HepG2 (cell line): ENCODE measurements at regions not wholly inside any gene's neighbourhood (a gene's known extent, or its start where the extent isn't known, plus 50 kb on each side); places are given as distances from the start of the nearest gene placed in this dataset.

Source experiments
- ATAC-seq: fragments of 200-7000 bp; cut with Tn5 transposase; 3 replicates; pipeline ENCODE4 v1.9.1; 2020; ENCODE audit warnings: mild to moderate bottlenecking, moderate library complexity
- BruUV-seq: library from RNA; stranded (reverse); fragments of 400-500 nt; replicated peaks from 2 replicates; lab custom pipeline; 2021; lab: Mats Ljungman, UMichigan
- CTCF ChIA-PET: fragments of 300-600 bp; formaldehyde crosslinking; extraction: SDS; loops from one replicate; lab custom pipeline; 2021; ENCODE audit warnings: low total read pairs, inconsistent platforms, low intra/inter-chr PET ratio; lab: Yijun Ruan, JAX
- POLR2A ChIA-PET: fragments of 350-600 bp; sonication (Branson Sonifier 250); formaldehyde crosslinking; loops from one replicate; lab custom pipeline; 2020; ENCODE audit warnings: antibody characterized with exemption, inconsistent platforms; lab: Yijun Ruan, JAX
- DNase-seq: peaks from one replicate; pipeline ENCODE4 v3.0.0-alpha.2; 2015; ENCODE audit warnings: low spot score
- FAIRE-seq: peaks from 3 replicates; lab custom pipeline; 2011; peaks lifted over from hg19 to GRCh38; lab: Jason Lieb, UNC
- H2AFZ ChIP-seq: one replicate; pipeline ENCODE4 v1.6.1; 2011; ENCODE audit warnings: low read length, inconsistent platforms
- H3K27ac ChIP-seq: fragments of 300-600 bp; 3 replicates; pipeline ENCODE4 v1.8.0; 2011; ENCODE audit warnings: mixed run types, mild to moderate bottlenecking, mixed read lengths, low read length, inconsistent platforms; ENCODE audit not compliant: insufficient read depth; ENCODE audit errors: extremely low read length
- H3K27me3 ChIP-seq, 2 experiments: fragments of 200-600 bp in 1 of 2; 2 replicates in 1 of 2; 3 replicates in 1 of 2; pipeline versions ENCODE4 v1.6.0 to v1.8.0; 2011; ENCODE audit warnings: low read length in 2 of 2, mild to moderate bottlenecking in 2 of 2, moderate library complexity in 2 of 2, inconsistent platforms in 1 of 2; ENCODE audit not compliant: insufficient read depth in 2 of 2, control insufficient read depth in 1 of 2
- H3K36me3 ChIP-seq, 2 experiments: fragments of 200-600 bp in 1 of 2; replicated peaks in 1 of 2; 2 replicates in 1 of 2; 3 replicates in 1 of 2; pipeline versions ENCODE4 v1.5.1 to v1.8.0; 2011; ENCODE audit warnings: low read length in 2 of 2, inconsistent platforms in 1 of 2; ENCODE audit not compliant: insufficient read depth in 2 of 2, control insufficient read depth in 1 of 2
- H3K4me1 ChIP-seq: 2 replicates; pipeline ENCODE4 v1.5.1; 2012; ENCODE audit warnings: low read length, inconsistent platforms; ENCODE audit not compliant: insufficient read depth
- H3K4me2 ChIP-seq: 2 replicates; pipeline ENCODE4 v1.6.0; 2011; ENCODE audit warnings: low read depth, low read length, inconsistent platforms
- H3K4me3 ChIP-seq, 3 experiments: fragments of 200-600 bp in 1 of 3; sonication (generic), shearing (Covaris generic) in 1 of 3; replicated peaks in 1 of 3; 2 replicates each; pipeline ENCODE4 v1.5.1; 2011 to 2016; ENCODE audit warnings: low read length in 3 of 3, inconsistent platforms in 2 of 3, low read depth in 2 of 3, mild to moderate bottlenecking in 2 of 3, control low read depth in 1 of 3, mixed read lengths in 1 of 3; ENCODE audit not compliant: insufficient read depth in 1 of 3
- H3K79me2 ChIP-seq: one replicate; pipeline ENCODE4 v1.6.1; 2011; ENCODE audit warnings: low read length, inconsistent platforms; ENCODE audit not compliant: insufficient read depth
- H3K9ac ChIP-seq: 2 replicates; pipeline ENCODE4 v1.6.0; 2011; ENCODE audit warnings: mild to moderate bottlenecking, low read depth, low read length, inconsistent platforms; ENCODE audit not compliant: insufficient read depth
- H3K9me3 ChIP-seq: 2 replicates; pipeline ENCODE4 v1.5.1; 2012; ENCODE audit warnings: mild to moderate bottlenecking, low read length
- H4K20me1 ChIP-seq: 2 replicates; pipeline ENCODE4 v1.6.0; 2011; ENCODE audit warnings: inconsistent platforms, mild to moderate bottlenecking, low read length, moderate library complexity; ENCODE audit not compliant: insufficient read depth
- ELF1 ChIP-seq: sonication (generic); formaldehyde crosslinking; IDR thresholded peaks from 2 replicates; pipeline ENCODE4 v1.4.0; 2020; ENCODE audit warnings: missing genetic modification reagents
- FOXP4 ChIP-seq: sonication (generic); formaldehyde crosslinking; IDR thresholded peaks from 2 replicates; pipeline ENCODE4 v1.4.0; 2020; ENCODE audit warnings: missing genetic modification reagents
- HMG20B ChIP-seq: conservative IDR thresholded peaks from 2 replicates; pipeline ENCODE4 v1.6.1; 2016; ENCODE audit warnings: missing genetic modification reagents, missing compliant biosample characterization
- MZF1 ChIP-seq: sonication (generic); formaldehyde crosslinking; IDR thresholded peaks from 2 replicates; pipeline ENCODE4 v1.8.1; 2023; ENCODE audit warnings: mild to moderate bottlenecking, missing genetic modification reagents, borderline replicate concordance
- RAD21 ChIP-seq: fragments of 450-650 bp; formaldehyde crosslinking; IDR thresholded peaks from 2 replicates; pipeline ENCODE4 v1.5.0; 2020; ENCODE audit warnings: mild to moderate bottlenecking
- RCOR2 ChIP-seq: IDR thresholded peaks from 2 replicates; pipeline ENCODE4 v1.6.1; 2016; ENCODE audit warnings: missing biosample characterization, missing genetic modification reagents
- SOX6 ChIP-seq, 2 experiments: fragments of 450-650 bp in 1 of 2; sonication (generic) in 1 of 2; formaldehyde crosslinking in 1 of 2; IDR thresholded peaks; 2 replicates each; pipeline versions ENCODE4 v1.4.0 to v1.6.1; 2017 to 2020; ENCODE audit warnings: antibody characterized with exemption in 1 of 2, mild to moderate bottlenecking in 1 of 2, missing genetic modification reagents in 1 of 2
- TERF1 ChIP-seq: sonication (generic); formaldehyde crosslinking; IDR thresholded peaks from 2 replicates; pipeline ENCODE4 v1.8.0; 2022; ENCODE audit warnings: mild to moderate bottlenecking, missing genetic modification reagents, moderate library complexity
- WIZ ChIP-seq: sonication (generic); formaldehyde crosslinking; IDR thresholded peaks from 2 replicates; pipeline ENCODE4 v1.5.1; 2020; ENCODE audit warnings: mild to moderate bottlenecking, missing genetic modification reagents
- ZNF24 ChIP-seq: fragments of 450-650 bp; IDR thresholded peaks from 2 replicates; pipeline ENCODE4 v1.6.1; 2017; ENCODE audit warnings: antibody characterized with exemption, mild to moderate bottlenecking
- ZNF563 ChIP-seq: sonication (generic); formaldehyde crosslinking; IDR thresholded peaks from 2 replicates; pipeline ENCODE4 v1.8.0; 2022; ENCODE audit warnings: mild to moderate bottlenecking, moderate library complexity, missing genetic modification reagents
- WGBS: methylation state at CpG from one replicate; pipeline ENCODE4 v1.1.6; 2017; ENCODE audit warnings: low lambda C conversion rate; 5-methylcytosine and 5-hydroxymethylcytosine counted together
- in situ Hi-C: cut with HindIII; loops from 2 replicates; pipeline ENCODE4 v1.10.0; 2017; ENCODE audit warnings: low pct_unique_long_range_greater_than_20kb; ENCODE audit not compliant: extremely low pct_ligation_motif_present
- intact Hi-C: fragments of 100-400 bp; cut with micrococcal nuclease; formaldehyde crosslinking; loops from one replicate; pipeline ENCODE4 v1.10.0; 2022; ENCODE audit not compliant: unreplicated experiment
- TF ChIP-seq, protein P1 (sequence below): sonication (generic); formaldehyde crosslinking; IDR thresholded peaks from 2 replicates; pipeline ENCODE4 v1.5.1; 2020; ENCODE audit warnings: mild to moderate bottlenecking, missing genetic modification reagents

DNA sequence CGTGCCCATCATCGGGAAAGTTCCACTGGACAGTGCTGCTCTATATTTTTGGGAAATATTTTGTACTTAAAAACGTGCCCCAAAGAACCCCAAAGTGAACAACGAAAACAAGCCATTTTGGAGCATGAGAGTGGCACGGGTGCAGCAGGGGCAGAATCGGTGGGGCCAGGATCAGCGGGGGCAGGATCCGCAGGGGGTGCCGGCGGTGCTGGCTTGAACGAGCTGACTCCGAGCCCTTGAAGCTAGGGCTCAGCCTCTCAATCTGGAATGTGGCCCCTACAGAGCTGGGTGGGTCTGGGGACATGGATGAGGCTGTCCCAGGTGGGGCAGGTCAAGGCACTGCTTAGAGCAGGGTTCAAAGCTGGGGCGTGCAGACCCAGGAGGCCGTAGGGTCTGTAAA is 104.7 kb upstream of the COL5A1 start:
- H3K27me3 ChIP-seq: peaks cover 16 to 86% of the 10 kb centered on the region in 2 experiments
- no peak overlapping the region for H3K9ac ChIP-seq
- ChIA-PET POLR2A (no interaction called here), CTCF (no interaction called here)
- H3K79me2 ChIP-seq: no peaks in the 10 kb centered on the region
- H3K9me3 ChIP-seq: no peaks in the 10 kb centered on the region
- H3K4me1 ChIP-seq: no peaks in the 10 kb centered on the region
- H4K20me1 ChIP-seq: no peaks in the 10 kb centered on the region
- no peak overlapping the region for H3K4me3 ChIP-seq
- ATAC-seq (no peak), DNase-seq (no peak), FAIRE-seq (no peak)
- in situ Hi-C loops (no loop called here), intact Hi-C loops (no loop called here)
- no TSS peak for BruUV-seq
- 0% methylated on average over 5 of the region's 14 CpGs for WGBS
- H3K36me3 ChIP-seq: no peaks in the 10 kb centered on the region
- H2AFZ ChIP-seq: no peak overlapping the region
- H3K27ac ChIP-seq: no peak overlapping the region
- no peak overlapping the region for H3K4me2 ChIP-seq
- TF ChIP-seq RAD21 (no peak), SOX6 (IDR thresholded peaks at IDR 0.05) (no peak), SOX6 (CRISPR knock-in tag; IDR thresholded peaks at IDR 0.05) (no peak), ZNF563 (no peak)

DNA sequence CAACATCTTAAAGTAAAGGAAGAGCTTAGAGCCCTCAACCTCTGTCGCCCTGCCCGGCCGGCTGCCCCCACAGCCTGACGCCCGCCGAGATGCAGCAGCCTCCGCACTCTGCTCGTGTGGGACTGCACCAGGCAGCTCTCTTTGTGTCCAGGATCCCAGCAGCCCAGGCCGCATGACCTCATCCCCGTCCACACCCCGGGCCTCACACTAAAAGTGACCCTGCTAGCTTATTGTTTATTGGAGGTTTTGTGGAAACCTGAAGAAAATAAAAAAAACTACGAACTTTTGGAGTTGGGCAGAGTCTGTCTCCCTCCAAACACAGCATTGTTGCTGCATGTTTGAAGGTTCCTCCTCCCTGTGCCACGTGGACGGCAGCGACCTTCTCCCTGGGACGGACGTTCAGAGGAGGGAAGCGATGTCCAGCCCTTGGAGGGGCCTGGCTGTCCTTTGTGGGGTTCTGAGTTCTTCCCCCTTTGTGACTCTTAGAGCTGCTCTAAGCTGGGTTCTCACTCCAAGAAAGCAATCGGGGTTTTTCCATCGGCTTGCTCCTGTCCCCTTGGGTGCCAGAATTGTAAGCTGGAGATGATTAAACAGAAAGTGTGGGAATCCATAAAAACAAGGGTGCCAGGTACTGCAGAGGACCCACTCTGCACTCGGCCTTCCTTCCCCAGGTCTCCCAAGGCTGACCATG is 103.5 kb upstream of the COL5A1 start:
- ChIA-PET POLR2A (no interaction called here), CTCF (no interaction called here)
- no peak for DNase-seq
- Histone ChIP-seq H3K4me2 (no peak overlapping the region), H3K27me3 (peaks cover 16 to 90% of the 10 kb centered on the region in 2 experiments), H3K4me3 (no peak overlapping the region), H3K79me2 (no peaks in the 10 kb centered on the region), H3K27ac (no peak overlapping the region), H3K9me3 (no peaks in the 10 kb centered on the region), H4K20me1 (no peaks in the 10 kb centered on the region), H2AFZ (no peak overlapping the region), H3K9ac (no peak overlapping the region), H3K36me3 (no peaks in the 10 kb centered on the region), H3K4me1 (no peaks in the 10 kb centered on the region)
- ATAC-seq: peak; percentile 27; the same call in 1 of the 3 replicates
- FAIRE-seq: no peak
- WGBS: 8% methylated on average over 10 of the region's 21 CpGs
- no TSS peak for BruUV-seq
- intact Hi-C loops: no loop called here
- in situ Hi-C loops: no loop called here
- TF ChIP-seq FOXP4 (CRISPR knock-in tag) (no peak), ZNF563 (no peak), HMG20B (CRISPR knock-in tag) (no peak), MZF1 (CRISPR knock-in tag) (no peak), RCOR2 (CRISPR knock-in tag) (no peak), ZNF24 (no peak), ELF1 (CRISPR knock-in tag) (no peak), WIZ (CRISPR knock-in tag) (no peak), TERF1 (CRISPR knock-in tag) (no peak)
- TF ChIP-seq, protein P1, sequence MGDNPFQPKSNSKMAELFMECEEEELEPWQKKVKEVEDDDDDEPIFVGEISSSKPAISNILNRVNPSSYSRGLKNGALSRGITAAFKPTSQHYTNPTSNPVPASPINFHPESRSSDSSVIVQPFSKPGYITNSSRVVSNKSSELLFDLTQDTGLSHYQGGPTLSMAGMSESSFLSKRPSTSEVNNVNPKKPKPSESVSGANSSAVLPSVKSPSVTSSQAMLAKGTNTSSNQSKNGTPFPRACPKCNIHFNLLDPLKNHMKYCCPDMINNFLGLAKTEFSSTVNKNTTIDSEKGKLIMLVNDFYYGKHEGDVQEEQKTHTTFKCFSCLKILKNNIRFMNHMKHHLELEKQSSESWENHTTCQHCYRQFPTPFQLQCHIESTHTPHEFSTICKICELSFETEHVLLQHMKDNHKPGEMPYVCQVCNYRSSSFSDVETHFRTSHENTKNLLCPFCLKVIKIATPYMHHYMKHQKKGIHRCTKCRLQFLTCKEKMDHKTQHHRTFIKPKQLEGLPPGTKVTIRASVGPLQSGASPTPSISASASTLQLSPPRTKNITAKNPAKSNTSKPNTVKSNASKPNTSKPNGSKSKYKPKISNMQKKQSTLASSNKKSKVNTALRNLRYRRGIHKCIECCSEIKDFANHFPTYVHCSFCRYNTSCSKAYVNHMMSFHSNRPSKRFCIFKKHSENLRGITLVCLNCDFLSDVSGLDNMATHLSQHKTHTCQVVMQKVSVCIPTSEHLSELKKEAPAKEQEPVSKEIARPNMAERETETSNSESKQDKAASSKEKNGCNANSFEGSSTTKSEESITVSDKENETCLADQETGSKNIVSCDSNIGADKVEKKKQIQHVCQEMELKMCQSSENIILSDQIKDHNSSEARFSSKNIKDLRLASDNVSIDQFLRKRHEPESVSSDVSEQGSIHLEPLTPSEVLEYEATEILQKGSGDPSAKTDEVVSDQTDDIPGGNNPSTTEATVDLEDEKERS (CRISPR knock-in tag): no peak
